Mucosa of gallbladder (tissue), 1 donor: ENCODE measurements at regions not wholly inside any gene's neighbourhood (a gene's known extent, or its start where the extent isn't known, plus 50 kb on each side); places are given as distances from the start of the nearest gene placed in this dataset.

Experiments used
- DNase-seq: peaks from one replicate; pipeline ENCODE4 v3.0.0-alpha.2; 2020; ENCODE audit warnings: low spot score
- donor health status: DM: no; HTN: no; CAD: no.

DNA sequence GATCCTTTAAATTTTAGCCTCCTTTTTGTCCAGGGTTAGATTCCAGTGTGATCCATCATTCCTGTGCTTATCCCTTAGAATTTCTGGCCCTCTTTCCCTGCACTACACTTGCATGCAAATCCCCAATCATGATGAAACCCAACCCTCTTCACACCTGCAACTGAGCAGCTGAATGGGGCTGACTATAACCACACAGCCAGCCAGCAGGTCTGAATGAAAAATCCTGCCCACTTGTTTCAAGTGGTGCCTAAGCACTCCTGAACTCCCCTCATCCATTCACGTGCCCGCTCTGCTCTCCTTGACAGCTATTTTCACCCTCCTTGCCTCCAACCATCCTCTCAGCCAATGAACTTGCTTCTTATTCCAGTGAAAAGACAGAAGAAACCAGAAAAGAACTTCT, 80.5 kb upstream of the AFF3 start:
- DNase-seq, result no peak

DNA sequence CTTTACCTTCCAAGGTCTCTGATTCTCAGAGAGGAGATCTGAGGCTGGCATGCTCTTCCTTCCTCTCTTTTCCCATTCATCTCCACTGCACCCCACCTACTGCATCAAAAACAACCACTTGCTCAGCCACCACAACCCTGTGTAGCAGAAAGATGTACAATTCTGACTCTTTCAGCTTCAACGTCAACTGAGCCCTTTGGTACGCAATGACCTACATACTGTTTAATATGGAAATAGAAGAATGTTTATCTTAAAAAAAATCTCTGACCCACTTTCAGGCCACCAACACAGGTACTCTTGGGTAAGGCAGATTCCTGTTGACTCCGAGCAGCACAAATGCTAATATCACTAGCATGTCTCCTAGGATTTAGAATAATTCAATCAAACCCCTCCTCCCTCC, 76.2 kb upstream of the AFF3 start:
- DNase-seq, result no peak

DNA sequence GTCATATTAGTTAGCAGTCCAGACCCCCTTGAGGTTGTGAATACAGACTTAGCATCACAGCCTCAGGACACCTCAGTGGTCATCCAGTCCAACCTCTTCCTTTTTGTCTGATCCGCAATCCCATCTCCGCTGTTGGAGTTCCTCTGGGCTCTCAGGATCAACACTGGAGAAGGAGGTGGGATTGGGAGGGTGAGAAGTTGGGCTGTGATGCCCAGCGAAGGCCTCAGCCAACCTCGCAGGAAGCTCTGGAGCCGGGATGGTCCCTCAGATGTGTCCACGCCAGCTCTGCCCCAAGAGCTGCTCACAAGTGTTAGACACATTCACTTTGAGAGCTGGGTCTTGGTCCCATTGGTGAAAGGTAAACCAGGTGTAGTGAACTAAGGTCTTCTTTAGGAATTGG, 74.9 kb upstream of the AFF3 start:
- no peak for DNase-seq

DNA sequence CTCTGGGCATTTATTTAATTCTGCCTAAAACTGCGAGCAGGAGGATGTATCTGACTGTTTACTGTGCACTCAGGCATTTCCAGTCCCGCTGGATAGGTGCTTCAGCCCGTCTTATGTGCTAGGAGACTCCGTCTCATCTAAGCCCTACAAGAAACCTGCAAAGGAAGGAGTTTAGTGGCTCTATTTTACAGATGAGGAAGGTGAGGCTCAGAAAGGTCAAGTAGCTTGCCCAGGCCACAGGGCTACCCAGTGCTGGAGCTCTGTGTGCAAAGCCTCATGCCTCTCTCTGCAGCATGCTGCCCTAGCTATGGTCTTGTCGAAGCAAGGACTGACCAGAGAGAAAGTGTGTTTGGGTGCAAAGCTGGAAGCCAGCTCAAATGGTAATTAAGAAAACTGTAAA, 73.6 kb upstream of the AFF3 start:
- DNase-seq, result no peak

DNA sequence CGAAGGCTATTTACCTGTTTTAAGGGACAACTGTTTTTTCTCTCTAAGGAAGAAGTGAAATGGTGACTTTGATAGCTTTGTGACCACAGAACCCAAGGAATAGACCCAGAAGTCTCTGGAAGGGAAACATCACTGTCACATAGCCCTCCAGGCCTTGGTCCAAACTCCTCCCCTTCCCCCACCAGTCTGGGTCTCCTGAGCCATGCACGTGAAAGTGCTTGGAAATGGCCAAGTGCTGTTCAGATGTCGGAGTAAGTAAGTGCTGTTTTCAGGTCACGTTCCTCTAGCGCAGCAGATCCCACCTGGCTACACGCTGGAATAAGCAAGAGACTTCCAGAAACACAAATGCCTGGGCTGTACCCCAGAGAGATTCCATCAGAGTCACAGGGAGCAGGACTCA, 73.0 kb upstream of the AFF3 start:
- DNase-seq, result no peak

DNA sequence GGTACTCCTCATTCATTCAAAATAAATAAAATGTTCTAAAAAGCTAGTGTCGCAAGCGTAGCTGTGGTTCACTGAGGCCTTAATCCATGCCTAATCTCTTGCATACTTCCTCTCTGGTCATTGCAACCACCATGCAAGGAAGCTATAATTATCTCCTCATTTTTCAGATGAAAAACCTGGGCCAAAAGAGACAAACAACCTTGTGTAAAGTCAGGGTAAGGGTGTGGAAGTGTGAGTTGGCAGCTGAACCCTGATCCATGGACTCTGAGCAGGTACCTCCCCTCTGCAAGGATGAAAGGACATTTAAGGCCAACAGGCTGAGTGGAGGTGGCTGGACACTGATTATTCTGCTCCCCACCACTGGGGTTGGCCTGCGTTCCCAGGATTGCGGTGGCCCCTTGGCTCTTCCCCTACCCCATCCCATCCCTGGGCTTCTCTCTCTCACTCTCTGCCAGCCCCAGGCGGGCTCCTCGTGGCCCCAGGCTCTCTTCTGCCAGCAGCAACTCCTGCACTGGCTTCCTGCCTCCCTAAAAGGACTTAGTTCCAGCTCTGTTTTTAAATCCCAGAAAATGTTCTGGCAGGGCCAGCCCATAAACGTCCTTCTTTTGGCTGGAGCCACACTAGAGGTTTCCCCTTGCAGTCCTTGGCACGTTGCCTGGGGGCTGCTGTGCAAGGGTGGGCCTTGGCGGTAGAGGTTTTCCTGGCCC, 72.0 kb upstream of the AFF3 start:
- no peak for DNase-seq

DNA sequence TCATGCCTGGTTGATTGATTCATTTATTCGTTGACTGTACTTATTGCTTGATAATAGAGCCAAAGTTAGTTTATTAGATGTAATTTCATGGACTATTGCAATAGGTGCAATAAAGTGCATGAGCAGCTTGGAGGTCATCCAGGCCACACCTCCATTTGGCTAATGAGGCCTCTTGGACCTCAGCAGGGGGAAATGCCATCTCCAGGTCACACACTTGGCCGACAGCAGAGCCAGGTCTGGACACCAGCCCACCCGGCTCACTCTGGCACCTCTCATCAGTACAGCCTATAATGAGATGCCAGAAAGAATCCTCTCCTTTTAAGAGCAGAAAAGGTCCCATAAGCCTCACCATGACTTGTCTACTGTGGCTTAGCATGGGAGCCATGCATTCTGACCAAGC, 71.2 kb upstream of the AFF3 start:
- DNase-seq, result no peak

DNA sequence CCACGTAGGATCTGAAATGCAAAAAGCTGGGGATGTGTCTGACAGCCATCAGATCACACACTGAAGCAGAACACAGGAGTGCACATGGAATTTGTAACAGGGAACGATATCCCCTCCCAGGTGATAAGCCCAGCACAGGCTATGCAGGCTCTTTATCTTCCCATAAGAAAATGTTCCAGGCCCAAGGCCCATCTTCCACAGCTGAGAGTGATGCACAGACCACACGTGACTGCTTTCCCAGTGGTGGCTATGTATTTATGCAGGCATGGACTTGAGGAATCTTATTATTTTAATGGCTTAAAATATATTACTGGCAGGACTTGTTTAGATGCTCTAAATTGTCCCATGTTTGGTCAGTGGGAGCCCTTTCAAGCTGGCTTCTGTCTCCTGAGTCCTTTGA, 70.5 kb upstream of the AFF3 start:
- DNase-seq, result no peak

DNA sequence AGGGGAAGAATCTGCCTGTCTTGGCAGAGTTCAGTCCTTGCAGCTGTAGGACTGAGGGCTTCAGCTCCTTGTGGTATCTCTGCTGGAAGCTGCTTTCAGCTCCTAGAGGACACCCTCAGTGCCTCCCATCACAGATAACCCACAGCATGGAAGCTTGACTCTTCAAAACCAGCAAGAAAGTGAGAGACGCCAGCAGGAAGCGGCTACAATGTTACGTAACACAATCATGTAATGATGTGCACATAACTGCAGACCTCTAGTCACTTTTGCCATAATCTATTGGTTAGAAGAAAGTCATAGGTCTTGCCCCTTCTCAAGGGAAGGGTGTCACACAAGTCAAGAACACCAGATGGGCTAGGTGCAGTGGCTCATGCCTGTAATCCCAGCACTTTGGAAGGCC, 69.1 kb upstream of the AFF3 start:
- DNase-seq, result no peak

DNA sequence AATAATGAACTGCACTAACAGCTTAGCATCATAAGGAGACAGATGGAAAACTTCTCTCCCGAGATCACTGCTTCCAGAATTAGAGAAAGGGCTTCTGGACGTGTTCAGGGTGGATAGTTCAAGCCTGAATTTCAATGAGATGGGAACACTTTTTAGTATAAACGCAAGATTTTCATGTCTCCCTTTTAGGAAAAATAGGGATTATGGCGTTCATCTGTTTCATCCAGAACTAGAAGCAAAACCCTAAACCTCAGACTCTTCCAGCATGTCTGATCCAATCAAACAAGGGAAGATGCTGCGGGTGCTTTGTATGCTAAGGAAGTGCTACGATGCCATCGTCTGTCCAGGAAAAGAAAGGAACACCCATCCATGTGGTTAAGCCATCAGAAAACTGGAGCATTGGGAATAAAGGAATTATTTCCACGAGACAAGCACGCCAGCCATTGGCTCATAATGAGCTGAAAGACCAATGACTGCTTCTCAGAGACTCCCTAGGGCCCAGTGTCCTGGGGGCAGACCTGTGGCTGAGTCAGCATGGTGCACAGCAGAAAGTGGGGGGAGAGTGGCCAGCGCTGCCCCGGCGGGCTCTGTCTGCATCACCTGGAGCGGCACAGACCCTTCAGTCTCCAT, 65.9 kb upstream of the AFF3 start:
- no peak for DNase-seq

DNA sequence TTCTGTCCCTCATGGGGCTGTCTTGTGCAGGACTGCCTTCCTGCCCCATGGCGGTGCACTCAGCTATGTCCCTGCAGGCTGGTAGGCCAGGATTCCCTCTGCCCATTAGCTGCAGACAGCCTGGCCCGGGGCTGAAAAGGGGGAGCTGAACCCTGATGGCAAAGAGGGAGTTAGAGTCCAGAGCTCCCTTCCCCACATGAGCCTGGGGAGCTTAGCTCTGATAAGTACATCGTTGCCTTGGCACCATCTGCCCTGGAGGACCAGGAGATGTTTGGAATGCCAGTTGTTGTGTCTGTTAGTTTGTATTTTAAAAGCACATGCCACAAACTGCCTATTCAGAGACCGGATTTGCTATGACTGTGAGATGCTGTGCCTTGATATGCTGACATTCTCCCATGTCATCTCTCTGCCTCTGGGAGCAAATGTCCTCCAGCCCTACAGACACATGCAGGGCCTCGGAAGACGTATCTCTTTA, 65.1 kb upstream of the AFF3 start:
- no peak for DNase-seq

DNA sequence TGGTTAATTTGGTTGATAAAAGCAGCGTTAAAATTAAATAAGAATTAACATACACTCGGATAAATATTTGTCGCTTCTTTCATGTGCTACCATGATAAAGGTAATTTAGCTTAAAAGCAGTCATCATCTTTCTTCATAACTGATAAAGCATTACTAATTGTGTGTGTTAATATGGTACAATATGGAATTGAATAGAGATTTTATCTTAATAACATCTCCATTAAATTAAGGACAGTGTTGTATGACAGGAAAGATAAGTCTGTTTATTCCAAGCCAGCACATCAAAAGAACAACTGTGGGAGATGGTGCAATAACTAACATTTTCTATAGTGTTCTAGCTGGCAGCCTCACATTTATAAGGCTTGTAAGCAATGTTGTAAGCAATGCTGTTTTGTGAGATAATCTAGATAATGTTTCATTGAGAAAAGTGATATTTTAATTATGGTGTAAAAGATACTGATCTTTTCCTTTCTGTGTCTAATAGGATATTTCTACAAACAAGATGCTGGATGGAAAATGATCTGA, 64.4 kb upstream of the AFF3 start:
- DNase-seq, result no peak

DNA sequence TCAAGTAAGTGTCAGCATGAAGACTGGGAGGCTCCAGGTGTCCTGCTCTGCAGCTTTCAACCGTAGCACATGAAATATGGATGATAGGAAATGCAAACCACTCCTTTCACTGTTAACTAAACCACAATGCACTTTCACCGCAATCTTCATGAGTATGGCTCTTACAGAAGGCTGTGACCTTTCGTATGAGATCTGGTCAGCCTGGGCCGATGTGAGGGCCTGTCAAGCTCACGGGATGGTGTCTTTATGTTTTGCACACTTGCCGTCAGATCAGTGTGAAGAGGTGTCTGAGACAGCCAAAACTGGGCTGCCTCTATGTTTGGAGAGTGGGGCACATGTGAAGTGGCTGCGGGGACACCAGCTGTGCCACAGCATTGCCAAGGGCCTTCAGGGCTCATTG, 62.8 kb upstream of the AFF3 start:
- DNase-seq, result no peak

DNA sequence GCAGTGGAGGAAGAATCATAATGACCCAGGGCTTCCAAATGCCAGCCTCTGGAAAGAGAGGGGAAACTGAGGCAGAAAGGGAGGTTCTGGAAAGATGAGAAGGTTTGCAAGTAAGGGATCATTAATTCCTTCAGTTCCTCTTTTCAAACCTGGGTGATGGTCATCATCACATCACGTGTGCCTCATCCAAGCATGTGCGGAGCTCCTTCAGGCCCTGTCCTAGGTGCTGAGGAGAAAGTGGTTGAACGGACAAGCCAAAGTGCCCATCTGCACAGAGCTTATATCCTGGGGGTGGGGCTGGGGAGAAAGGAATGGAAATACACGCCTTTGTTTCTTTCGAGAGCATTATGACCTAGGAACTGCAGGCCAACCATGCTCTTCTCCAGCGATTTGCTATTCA, 60.2 kb upstream of the AFF3 start:
- DNase-seq, result no peak

DNA sequence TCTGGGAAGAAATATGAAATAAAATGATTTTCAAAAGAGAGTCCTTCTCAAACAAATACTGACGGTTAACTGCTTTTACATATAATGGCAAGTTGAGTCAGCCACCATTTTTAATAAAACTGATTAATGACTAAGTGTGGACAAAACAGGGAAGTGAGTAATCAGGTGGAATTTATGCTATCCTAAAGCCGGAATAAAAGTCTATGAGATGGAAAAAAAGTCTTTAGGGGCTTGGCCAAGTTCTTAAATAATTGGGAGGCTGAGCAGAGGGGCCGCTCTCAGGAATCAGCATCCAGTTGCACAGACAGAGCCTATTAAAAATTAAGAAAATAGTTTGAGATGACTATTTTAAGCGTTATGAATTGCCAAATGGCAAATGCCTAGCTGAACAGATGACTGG, 58.6 kb upstream of the AFF3 start:
- DNase-seq, result no peak

DNA sequence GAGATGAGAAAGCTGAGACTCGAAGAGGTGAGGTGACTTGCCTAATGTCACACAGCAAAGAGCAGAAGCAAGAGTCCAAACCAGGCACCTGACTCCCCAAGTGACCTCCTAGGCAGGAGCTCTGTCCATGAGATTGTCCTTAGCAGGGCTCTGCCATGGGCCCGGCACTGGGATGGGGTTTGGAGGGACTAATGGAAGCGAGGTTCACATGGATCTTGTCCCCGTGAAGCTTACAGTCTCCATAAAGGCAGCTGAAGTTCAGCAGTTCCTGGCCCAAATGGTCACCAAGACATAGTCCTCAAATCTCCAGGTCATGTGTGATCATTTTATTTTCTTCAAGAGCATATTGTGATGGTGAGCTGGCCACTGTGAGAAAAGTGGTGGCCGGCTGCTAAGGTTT, 57.0 kb upstream of the AFF3 start:
- DNase-seq, result no peak

DNA sequence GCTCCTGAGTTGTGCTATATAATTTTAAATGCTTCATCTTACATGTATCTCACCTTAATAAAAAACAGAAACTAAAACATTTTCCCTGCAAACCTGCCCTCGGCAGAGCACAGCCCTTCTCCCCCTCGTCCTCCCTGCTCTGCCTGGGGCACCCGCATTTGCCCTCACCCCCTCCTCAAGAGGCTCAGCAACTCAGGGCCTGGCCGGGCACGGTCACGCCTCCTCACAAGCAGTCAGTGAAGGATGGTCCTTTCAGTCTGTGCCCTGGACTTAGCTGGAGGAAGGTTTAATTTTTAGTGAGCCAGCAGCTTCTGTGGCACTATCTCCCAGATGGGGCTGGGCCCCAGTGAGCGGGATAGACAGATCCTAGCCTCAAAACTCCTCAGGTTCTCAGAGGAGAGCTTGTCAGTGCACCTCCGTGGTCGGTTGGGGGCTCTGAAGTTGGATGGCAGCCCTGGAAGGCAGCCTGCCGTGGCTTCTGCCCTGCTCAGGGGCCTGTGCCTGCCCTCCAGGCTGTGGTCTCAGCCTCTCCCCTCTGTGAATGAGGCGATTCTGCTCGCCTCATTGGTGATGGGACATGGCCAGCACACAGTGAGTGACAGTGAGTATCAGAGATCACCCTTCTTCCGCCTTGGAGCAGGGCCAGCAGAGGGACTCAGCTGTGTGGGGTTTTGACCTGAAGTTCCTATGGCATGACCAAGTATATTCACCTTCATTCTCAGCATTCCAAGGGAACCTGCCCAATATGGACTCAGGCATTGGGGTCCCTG, 56.3 kb upstream of the AFF3 start:
- DNase-seq, result no peak

DNA sequence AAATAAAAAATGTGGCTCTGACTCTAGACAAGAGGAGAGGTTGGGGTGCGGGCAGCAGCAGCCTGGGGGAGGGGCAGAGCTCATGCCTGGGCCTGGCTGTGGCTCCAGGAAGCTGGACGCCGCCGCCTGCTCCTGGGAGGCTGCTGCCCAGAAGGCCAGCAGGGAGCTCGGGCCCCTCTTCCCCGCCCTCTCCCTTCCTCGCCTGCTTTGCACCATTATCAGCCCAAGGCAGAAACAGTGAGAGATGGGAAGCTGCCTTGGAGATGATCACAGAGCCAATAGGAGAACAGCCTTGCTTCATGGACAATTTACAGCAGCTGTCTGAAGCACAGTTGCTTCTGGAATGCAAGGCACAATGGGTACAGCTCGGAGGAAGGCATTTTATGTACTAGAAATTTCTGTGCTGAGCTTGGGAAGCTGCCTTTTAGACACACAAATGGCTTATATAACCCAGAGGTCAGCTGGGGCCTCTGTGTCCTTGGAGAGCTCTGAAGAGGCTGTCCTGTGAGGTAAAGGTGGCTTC, 55.3 kb upstream of the AFF3 start:
- DNase-seq, result peak; percentile 75

DNA sequence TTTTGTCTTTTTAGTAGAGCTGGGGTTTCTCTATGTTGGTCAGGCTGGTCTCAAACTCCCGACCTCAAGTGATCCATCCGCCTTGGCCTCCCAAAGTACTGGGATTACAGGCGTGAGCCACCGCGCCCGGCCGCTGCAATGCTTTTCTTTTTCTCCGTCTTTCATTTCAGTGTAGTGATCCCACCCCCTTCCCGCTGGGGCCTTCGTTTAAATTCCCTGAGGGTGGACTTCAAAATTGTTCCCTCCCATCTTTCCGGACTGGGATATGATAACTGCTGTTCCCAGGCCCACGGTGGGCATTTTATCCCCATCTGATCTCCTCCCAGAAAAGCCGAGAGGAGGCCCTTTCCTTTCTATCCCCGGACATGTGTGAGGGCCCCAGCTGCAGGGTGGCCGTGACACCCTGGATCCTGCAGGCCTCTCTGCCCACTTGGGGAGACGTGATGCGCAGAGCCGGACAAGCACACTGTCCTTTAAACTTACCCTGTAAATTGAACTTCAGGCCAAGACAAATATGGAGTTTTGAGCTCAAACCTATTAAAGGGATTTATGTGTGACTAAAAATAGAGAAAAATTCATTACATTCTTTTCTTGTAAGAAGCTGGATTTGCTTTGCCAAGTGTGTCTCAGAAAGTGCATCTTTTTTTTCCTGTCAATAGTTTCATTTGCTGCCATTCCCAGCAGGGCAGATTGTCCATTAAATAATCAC, 54.5 kb upstream of the AFF3 start:
- no peak for DNase-seq

DNA sequence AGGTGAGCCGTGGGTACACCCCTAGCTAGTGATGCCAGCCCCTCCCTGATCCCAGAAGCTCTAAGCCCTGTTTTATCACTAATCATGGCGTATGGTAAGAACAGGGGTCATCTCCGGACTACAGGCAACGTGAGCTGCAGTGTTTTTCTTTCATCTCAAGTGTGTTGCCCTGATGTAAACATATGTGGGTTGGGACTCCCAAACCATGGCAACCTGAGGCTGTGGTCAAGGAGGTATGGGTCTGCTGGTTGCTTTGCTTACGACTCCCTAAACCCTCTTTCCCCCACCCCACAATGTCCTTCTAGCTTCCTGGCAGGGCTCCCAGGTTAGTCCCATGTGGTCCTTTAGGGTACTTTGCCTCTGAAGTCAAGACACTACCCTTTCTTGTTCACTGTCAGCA, 53.6 kb upstream of the AFF3 start:
- DNase-seq, result no peak

DNA sequence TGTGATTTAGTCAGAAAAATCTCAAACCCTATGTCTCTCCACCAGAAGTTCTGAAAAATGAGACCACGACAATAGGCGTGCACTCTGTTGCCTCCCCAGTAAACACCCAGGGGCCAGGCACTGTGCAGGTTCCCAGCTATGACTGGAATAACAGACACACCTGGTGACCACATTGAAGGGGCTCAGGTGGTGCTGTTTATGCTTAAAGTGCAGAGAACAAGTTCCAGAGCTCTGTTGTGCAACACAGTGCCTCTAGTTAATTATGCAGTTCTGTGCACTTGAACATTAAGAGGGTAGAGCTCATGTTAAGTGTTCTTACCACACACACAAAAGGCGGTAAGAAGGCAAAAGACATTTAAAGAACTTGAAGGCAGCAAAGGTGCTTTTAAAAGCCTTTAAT, 52.6 kb upstream of the AFF3 start:
- DNase-seq, result no peak

DNA sequence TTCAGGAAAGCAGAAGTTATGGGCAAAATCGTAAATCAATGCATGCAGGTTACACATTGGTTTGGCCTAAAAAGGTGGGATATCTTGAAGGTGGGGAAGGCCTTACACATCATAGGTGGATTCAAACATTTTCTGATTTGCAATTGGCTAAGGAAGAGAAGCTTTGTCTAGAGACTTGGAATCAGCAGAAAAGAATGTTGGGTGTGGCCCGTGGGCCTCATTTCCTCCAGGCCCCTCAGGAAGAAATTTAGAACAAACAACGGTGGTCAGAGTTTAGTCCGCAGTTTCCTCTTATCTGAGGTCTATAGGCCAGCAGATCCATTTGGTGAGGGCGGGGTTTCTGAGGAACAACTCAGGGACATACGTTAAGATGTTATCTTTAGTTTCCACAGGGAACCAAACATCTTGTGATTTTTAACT, 50.9 kb upstream of the AFF3 start:
- DNase-seq, result no peak
